ENCODE measurements at regions not wholly inside any gene's neighbourhood (a gene's known extent, or its start where the extent isn't known, plus 50 kb on each side); places are given as distances from the start of the nearest gene placed in this dataset.

DNA sequence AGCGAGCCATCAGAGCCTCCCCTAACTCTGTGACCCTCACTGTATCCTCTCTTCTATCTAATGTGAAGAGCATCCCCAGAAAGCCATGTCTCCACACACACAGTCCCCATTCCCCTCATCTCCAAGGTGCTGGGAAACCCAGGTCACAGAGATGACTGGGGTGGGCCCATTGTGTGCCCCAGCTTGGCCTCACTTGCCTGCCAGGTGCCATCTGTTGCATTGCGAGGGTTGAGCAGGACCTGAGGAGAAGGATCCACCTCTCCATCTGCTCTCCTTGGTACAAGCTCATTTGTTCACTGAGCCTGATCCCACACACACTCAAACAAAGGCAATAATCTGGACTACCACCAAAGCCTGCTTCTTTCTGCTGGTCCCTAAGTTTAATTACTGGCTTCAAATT, 118.8 kb downstream of the SPATA19 start (continued):
- TF ChIP-seq IKZF1 (IDR thresholded peaks at IDR 0.05) = no peak
- TF ChIP-seq HOXA7 (CRISPR knock-in tag; IDR thresholded peaks at IDR 0.05) = no peak
- TF ChIP-seq ZNF326 (CRISPR knock-in tag; IDR thresholded peaks at IDR 0.05; ENCODE audit: borderline replicate concordance) = no peak
- TF ChIP-seq, protein P1, sequence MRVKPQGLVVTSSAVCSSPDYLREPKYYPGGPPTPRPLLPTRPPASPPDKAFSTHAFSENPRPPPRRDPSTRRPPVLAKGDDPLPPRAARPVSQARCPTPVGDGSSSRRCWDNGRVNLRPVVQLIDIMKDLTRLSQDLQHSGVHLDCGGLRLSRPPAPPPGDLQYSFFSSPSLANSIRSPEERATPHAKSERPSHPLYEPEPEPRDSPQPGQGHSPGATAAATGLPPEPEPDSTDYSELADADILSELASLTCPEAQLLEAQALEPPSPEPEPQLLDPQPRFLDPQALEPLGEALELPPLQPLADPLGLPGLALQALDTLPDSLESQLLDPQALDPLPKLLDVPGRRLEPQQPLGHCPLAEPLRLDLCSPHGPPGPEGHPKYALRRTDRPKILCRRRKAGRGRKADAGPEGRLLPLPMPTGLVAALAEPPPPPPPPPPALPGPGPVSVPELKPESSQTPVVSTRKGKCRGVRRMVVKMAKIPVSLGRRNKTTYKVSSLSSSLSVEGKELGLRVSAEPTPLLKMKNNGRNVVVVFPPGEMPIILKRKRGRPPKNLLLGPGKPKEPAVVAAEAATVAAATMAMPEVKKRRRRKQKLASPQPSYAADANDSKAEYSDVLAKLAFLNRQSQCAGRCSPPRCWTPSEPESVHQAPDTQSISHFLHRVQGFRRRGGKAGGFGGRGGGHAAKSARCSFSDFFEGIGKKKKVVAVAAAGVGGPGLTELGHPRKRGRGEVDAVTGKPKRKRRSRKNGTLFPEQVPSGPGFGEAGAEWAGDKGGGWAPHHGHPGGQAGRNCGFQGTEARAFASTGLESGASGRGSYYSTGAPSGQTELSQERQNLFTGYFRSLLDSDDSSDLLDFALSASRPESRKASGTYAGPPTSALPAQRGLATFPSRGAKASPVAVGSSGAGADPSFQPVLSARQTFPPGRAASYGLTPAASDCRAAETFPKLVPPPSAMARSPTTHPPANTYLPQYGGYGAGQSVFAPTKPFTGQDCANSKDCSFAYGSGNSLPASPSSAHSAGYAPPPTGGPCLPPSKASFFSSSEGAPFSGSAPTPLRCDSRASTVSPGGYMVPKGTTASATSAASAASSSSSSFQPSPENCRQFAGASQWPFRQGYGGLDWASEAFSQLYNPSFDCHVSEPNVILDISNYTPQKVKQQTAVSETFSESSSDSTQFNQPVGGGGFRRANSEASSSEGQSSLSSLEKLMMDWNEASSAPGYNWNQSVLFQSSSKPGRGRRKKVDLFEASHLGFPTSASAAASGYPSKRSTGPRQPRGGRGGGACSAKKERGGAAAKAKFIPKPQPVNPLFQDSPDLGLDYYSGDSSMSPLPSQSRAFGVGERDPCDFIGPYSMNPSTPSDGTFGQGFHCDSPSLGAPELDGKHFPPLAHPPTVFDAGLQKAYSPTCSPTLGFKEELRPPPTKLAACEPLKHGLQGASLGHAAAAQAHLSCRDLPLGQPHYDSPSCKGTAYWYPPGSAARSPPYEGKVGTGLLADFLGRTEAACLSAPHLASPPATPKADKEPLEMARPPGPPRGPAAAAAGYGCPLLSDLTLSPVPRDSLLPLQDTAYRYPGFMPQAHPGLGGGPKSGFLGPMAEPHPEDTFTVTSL (CRISPR knock-in tag; IDR thresholded peaks at IDR 0.05; ENCODE audit: borderline replicate concordance) = no peak
- no peak for TF ChIP-seq ZNF160 (CRISPR knock-in tag; IDR thresholded peaks at IDR 0.05)
- no peak for TF ChIP-seq ZFP82 (CRISPR knock-in tag; IDR thresholded peaks at IDR 0.05; ENCODE audit: borderline replicate concordance)
- no peak for TF ChIP-seq NFYB (CRISPR knock-in tag; IDR thresholded peaks at IDR 0.05)
- TF ChIP-seq ZNF674 (CRISPR knock-in tag; IDR thresholded peaks at IDR 0.05; ENCODE audit: low read depth) = no peak
- no peak for TF ChIP-seq ONECUT2 (CRISPR knock-in tag; IDR thresholded peaks at IDR 0.05)
- TF ChIP-seq SKI (IDR thresholded peaks at IDR 0.05; ENCODE audit: partially characterized antibody) = no peak
- no peak for TF ChIP-seq ZNF496 (CRISPR knock-in tag; IDR thresholded peaks at IDR 0.05; ENCODE audit: insufficient replicate concordance)
